GM21529 (cell line): ENCODE measurements at regions not wholly inside any gene's neighbourhood (a gene's known extent, or its start where the extent isn't known, plus 50 kb on each side); places are given as distances from the start of the nearest gene placed in this dataset.
"Not testable (repeated sequence)": the region's sequence is repeated elsewhere in the genome, so short reads cannot be mapped to it uniquely, and the experiment has no call there.

Experiments
- ATAC-seq: cut with Tn5 transposase; IDR thresholded peaks from one replicate; pipeline ENCODE4 v1.9.1; 2021; ENCODE audit not compliant: unreplicated experiment

DNA sequence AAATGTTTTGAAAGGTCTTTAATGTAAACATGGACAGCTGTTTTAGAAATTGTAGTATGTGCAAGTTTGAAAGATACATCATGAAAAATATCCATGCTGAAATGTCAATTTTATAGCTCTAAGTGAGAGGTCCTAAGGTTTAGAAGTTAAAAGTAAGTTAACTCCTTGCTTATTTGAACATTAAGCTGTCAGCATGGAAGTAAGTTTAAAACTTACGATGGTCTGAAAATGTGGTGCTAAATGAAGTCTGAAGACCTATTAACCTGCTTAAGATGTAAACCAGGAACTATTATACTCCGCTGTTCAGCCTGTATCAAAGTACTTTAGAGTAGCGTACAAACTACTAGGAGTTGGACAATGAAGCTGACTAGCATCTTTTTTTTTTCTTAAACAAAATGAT, 1082.4 kb downstream of the TMTC2 start:
- ATAC-seq, result no peak

DNA sequence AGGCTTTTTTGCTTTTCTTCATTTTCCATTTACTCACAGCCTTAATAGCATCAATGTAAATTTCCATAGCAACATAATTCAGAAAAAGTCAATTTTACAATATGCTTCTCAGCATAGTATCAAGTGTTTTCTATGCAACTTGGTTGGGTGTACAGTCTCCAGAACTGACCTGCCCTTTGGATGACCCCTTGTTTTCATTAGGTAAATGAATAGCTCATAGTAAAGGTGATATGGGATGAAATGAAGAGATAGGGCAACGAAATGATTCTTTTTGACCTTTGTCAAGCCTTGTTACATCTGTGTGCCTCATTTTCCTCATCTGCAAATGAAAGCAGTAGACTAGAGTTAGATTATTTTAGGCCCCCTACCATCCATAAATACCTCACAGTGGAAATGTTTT, 1081.0 kb downstream of the TMTC2 start:
- no peak for ATAC-seq

DNA sequence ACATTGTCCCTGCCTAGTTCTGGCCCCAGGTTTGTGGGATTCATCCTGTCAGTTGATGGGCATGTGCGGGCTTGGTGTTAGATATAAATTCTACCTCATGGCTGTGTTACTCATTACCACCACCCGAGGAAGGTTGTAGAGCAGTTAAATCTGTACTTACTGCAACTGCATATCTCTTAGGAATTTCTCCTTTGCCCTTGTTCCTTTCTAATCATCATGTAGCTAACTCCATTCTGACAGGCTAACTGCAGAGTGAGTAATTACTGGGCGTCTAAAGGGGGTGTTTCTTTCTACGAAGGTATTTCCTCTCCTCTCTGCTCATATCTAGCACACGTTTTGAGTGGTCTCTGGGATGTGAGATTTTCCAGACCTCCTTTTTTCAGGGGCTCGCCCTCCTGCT, 1076.7 kb downstream of the TMTC2 start:
- ATAC-seq, result no peak

DNA sequence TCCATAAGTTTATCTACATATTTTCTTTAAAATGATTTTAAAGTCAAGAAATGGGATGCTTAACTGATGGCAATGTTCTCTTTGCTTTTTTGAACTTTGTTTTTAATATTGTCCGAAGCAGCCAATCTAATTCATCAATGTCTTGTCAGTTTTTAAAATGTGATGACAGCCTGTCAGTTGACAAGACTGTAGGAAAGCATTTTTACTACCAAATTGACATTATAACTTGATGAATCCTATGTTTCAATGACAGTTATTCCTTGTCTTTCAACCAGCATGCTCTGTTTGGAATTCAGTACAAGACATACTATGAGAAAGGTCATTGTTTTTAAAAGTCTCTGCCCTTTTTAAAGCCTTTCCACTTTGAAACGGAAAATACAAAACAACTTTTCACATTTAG, 1073.2 kb downstream of the TMTC2 start:
- no peak for ATAC-seq

DNA sequence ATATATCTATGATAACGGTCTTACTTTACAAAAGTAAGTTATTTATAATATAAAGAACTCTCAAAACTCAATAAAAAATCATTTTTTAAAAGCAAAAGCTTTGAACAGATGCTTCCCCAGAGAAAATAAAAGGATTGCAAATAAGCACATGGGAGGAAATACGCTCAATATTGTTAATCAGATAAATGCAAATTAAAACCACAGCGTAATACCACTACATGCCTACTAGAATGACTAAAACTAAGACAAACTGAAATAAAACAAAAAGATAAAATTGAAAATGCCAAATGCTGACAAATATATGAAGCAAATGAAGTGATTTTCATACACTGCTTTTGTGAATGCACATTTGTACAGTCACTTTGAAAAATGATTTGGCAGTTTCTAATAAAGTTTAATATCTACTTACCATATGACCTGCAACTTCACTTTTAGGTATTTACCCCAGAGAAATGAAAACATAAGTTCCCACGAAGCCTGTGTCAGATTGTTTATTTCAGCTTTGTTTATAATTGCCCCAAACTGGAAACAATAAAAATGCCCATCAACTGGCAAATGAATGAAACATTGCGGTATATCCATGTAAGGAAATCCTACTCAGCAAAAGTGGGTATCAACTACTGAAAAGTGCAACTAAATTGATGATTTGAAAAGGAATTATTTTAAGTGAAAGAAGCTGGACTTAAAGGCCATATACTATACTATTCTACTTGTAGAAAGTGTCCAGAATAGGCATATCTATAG, 1072.4 kb downstream of the TMTC2 start:
- no peak for ATAC-seq

DNA sequence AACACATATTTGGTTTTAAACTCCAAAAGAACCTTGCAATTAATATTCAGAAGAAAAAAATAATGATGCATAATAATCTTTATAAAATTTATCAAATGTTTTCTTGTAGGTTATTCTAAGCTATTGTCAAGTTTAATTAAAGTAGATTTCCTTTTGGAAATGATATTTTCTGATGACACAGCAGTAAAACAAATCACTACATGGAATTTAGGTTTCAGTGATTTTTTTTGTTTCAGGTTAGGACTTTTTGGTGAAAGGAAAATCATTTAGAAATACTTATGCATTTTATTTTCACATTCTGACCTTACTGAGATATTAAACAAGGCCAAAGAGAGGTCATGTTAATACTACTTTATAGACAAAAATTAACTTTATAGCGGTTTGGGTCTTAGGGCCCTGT, 1067.2 kb downstream of the TMTC2 start:
- ATAC-seq, result no peak

DNA sequence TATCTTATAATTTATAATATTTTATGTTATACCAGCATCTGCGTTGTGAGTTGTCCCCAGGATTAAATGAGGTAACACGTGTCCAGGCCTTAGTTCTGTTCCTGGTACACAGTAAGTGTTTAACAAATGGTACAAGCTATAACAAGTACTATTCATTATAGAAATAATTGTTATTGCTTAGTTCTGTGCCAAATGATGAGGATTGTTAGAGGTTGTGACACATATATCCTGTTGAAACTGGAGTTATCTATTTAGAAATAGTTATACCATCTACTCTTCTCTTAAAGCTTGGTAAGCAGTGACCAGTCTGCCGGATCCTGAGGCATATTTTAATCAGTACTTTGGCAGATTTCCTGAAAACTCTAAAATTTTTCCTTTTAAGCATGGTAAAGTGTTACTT, 1066.5 kb downstream of the TMTC2 start:
- no peak for ATAC-seq

DNA sequence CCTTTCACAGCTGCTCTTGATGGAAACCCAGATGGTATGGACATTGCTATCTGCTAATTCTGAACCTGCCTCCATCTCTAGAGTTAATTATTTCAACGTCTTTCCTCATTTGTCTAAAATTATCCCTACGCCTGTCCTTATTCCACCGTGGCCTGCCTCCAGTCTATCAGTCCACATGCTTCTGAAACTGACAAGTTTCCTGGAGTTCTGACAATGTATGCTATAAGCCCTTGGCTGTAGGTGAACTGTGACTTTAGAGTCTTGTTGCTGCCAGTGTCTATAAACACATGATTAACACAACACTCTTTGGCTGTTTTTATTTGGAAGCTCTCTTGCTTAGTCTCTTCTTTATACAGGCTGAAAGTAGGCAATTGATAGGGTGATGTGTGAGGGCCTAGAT, 1052.9 kb downstream of the TMTC2 start:
- no peak for ATAC-seq

DNA sequence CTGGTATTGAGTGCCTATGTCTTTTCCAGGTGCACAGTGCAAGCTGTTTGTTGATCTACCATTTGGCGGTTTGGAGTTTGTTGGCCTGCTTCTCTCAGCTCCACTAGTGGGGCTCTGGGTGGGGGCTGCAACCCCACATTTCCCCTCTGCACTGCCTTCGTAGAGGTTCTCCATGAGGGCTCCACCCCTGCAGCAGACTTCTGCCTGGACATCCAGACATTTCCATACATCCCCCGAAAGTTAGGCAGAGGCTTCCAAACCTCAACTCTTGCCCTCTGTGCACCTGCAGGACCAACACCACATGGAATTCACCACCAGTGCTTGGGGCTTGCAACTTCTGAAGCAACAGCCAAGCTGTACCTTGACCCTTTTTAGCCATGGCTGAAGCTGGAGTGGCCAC, 1024.1 kb downstream of the TMTC2 start:
- ATAC-seq, result no peak

DNA sequence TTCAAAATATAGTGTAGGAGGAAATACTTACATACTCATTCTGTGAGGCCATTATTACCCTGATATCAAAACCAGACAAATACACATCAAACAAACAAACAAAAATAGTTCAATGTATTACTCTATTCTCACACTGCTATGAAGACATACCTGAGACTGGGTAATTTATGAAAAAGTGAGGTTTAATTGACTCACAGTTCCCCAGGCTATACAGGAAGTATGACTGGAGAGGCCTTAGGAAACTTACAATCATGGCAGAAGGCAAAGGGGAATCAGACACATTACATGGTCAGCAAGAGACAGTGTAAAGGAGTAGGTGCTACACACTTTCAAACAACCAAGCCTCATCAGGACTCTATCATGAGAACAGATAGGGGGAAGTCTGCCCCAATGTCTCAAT, 1023.2 kb downstream of the TMTC2 start:
- no peak for ATAC-seq

DNA sequence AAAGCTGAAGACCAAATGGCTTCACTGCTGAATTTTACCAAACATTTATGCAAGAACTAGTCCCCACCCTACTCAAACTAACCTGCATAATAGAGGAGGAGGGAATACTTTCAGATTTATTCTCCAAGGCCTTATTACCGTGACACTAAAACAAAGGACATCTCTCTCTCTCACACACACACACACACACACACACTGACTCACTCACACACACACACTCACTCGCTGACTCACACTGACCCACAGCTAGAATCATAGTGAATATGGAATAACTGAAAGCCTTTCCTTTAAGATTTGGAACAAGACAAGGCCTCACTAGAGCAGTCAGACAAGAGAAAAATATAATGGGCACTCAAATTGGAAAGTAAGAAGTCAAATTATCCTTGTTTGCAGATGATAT, 1014.1 kb downstream of the TMTC2 start:
- no peak for ATAC-seq

DNA sequence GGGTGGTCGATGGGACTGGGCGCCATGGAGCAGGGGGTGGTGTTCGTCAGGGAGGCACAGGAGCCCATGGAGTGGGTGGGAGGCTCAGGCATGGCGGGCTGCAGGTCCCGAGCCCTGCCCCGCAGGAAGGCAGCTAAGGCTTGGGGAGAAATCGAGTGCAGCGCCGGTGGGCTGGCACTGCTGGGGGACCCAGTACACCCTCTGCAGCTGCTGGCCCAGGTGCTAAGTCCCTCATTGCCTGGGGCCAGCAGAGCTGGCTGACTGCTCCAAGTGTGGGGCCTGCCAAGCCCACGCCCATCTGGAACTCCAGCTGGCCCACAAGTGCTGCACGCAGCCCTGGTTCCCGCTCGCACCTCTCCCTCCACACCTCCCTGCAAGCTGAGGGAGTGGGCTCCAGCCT, 1009.6 kb downstream of the TMTC2 start:
- not testable (repeated sequence) for ATAC-seq

DNA sequence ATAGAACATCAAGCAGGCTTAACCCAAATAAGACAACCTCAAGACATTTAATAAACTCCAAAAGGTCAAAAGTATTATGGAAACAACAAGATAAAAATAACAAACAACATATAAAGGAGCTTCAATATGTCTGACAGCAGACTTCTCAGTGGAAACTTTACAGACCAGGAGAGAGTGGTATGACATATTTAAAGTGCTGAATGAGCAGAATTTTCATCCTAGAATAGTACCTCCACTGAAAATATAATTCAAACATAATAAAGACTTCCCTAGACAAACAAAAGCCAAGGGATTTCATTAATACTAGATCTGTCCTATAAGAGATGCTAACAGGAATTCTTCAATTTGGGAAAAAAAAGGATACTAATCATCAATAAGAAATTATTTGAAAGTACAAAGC, 1005.0 kb downstream of the TMTC2 start:
- ATAC-seq, result no peak

DNA sequence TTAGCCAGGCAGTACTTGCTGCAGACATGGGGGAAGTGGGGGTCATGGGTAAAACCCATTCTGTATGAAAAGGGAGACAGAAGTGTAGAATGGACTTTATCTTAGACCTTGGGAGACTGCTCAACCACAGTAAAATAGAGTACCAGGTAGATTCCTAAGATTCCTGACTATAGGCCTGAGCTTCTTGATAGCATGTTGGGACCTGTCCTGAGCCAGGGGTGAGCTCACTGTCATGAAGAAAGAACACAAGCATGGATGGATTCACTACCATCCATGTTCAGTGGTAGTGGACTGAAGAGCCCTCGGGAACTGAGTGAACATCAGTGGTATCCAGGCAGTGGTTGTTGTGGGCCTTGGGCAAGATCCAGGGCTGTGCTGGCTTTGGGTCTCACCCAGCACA, 1003.8 kb downstream of the TMTC2 start:
- no peak for ATAC-seq

DNA sequence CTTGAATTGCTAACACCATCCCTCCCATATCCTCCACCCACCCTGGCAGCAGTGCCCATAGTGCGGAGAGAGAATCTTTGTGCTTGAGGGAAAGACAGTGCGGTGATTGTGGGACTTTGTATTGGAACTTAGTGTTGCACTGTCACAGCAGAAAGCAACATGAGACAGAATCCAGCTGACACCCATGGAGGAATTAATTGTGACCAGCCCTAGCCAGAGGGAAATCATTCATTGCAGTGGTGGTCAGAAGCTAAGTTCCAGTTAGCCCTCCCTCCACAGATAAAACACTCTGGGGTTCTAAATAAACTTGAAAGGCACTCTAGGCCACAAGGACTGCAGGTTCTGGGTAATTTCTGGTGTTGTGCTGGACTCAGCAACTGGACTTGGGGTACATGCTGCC, 1002.6 kb downstream of the TMTC2 start:
- no peak for ATAC-seq

DNA sequence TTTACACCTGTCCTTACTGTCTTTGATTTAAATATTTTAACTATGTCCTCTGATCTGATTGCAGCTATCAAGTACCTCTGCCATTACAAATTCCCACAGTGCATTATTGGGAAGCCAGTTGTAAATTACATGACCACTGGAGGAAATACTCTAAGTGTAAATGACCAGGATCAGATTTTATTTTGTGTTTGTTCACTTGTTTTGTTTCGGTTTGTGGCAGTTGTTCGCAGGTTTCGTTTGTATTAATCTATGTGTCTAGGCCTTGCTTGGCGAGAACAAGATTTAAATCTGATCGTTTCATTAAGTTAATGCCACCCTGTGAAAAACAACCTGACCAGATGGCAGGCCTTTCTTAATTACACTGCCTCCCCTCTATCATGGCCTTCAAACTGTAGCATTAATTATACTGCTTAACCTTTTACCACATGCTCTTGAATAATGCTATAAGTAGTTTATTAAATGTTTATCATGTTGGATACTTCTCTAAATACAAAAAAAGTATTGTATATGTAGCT, 990.1 kb downstream of the TMTC2 start:
- ATAC-seq, result no peak

DNA sequence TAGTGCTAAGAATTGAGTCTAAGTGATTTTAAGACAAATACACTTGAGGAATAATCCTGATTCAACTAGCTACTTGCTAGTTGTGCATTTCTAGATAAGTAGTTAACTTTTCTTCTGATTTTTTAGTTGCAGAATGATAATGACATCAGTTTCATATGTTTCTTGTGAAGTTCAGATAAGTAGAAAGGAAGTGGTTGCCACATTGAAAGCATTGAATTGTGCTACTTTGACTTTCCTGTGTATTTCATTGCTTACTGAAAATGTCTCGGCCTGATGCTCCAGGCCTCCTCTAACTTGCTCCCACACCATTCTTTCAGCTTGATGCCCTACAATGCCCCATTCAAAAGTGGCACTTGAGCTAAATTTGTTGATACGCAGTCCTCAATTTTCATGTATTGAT, 980.0 kb downstream of the TMTC2 start:
- no peak for ATAC-seq

DNA sequence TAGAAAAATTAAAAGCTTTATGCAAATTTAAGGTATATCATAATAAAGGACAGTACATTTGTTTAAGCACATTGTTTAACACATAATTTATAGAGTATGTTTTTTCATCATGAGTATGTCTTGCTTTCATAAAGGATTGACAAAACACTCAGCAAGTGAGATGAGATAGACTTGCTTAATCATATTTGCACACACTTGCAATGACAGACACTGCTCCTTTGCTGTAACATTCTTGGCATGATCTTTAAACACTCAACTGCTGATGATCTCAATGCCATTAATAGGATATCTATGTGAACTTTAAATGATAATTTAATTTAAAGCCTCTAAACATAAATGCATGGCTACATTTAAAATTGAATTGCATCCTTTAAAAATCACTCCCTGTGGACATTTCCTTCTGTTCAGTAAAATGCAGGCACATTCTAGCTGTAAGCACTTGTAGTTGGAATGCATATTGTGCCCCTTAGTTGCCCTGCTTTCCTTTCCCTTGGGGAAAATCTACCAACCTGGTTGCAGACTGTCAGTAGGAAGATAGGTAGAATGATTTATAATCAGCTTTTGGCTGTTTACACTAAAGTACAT, 979.0 kb downstream of the TMTC2 start:
- ATAC-seq, result no peak

DNA sequence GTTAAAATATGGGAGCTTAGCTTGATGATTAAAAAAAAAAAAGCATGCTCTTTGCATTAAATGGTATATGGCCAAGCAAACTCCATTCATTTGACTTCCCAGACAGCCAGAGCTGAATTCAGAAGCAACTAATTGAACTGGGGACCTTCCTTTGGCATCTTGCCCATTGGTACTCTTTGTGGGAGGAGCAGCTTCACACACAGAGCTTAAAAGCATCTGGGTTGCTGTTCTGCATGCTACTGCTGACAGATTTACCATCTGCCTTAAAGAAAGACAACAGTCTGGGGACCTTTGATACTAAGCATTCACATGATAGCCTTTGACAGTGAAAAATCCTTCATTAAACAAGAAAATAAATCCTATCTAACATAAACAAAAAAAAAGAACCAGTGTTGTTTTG, 977.9 kb downstream of the TMTC2 start:
- no peak for ATAC-seq

DNA sequence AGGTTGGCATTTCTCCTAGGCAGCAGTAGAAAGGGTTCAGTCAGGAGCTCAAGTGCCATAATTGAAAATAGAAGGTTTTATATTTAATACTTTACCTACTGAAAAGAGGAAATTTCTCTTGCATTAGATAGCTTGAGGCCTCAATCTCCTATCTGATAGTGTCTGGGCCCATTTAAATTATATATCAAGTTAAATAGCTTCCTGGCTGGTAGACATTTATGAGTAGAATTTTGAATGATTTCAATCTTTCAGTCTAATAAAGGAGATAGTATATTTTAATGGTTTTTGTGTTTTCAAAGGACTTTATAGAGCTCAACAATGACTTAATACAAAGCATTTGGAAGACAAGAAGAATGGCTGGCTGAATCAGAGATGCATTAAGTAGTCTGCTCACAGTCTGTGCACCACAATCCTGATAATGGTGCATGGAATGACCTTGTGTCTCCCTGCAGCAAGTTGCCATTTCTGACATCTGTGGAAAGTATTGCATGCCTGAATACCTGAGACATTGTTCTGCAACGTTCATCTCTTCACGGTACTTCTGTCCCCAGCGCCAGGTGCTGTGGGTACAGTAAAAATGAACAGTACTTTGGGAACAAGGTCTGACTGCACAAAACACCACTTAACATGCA, 974.1 kb downstream of the TMTC2 start:
- no peak for ATAC-seq

DNA sequence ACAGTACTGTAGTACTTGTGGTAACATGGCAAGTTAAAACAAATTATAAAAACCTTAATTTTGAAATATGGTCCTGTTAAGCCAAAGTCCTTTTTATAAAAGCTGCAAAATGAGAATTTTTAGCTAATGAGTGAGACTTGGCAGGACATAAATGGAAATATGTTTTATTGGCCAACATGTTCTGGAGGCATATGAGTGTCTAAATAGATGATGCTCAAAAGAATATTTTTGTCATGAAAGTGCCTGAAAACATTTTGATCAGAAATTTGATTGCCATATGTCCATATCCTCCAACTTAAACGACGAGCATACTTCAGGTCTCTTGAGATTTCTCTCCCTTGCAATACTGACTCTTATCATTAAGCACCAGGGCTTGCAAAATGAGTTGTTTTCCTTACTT, 972.6 kb downstream of the TMTC2 start:
- no peak for ATAC-seq

DNA sequence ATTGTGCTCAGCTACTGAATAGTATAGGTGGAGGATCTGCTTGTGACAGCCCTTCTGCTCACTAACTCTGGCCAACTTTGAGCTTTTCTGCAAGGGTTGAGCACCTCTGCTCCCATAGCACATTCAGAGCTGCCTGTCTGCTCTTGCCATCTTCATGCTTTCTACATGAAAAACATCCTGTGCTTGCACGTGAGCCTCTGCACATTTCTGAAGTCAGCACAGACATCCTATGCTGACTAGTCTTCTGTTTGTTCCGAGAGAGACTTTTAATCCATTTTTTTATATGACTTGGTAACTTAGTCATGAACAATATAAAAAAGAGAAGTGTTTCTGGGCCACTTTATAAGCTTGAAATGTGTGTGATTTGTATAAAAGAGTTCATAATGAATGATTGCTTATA, 969.3 kb downstream of the TMTC2 start:
- no peak for ATAC-seq
